Keratinocyte (primary cell): ENCODE measurements at regions not wholly inside any gene's neighbourhood (a gene's known extent, or its start where the extent isn't known, plus 50 kb on each side); places are given as distances from the start of the nearest gene placed in this dataset.

Experiments
- DNase-seq: peaks from one replicate; pipeline ENCODE4 v3.0.0-alpha.2; 2011; ENCODE audit warnings: low read depth, missing footprints, low spot score
- FAIRE-seq: peaks from 2 replicates; lab custom pipeline; 2011; peaks lifted over from hg19 to GRCh38; lab: Jason Lieb, UNC
- H2AFZ ChIP-seq: 2 replicates; pipeline ENCODE4 v1.6.0; 2012; ENCODE audit warnings: low read length, control low read depth, inconsistent platforms; ENCODE audit not compliant: control insufficient read depth
- H3K27ac ChIP-seq: 2 replicates; pipeline ENCODE4 v1.5.1; 2011; ENCODE audit warnings: low read length; ENCODE audit not compliant: control insufficient read depth, insufficient read depth
- H3K27me3 ChIP-seq: 3 replicates; pipeline ENCODE4 v1.6.0; 2011; ENCODE audit warnings: low read length; ENCODE audit not compliant: control insufficient read depth, insufficient read depth; ENCODE audit errors: extremely low read depth
- H3K36me3 ChIP-seq, 2 experiments: 2 replicates in 1 of 2; 3 replicates in 1 of 2; pipeline ENCODE4 v1.5.1; 2011; ENCODE audit warnings: low read length in 2 of 2, mild to moderate bottlenecking in 1 of 2; ENCODE audit not compliant: control insufficient read depth in 2 of 2, insufficient read depth in 2 of 2; ENCODE audit errors: extremely low read depth in 1 of 2
- H3K4me1 ChIP-seq: 3 replicates; pipeline ENCODE4 v1.5.1; 2011; ENCODE audit warnings: low read length; ENCODE audit not compliant: control insufficient read depth, insufficient read depth; ENCODE audit errors: extremely low read depth
- H3K4me2 ChIP-seq: 3 replicates; pipeline ENCODE4 v1.6.0; 2011; ENCODE audit warnings: low read depth, low read length; ENCODE audit not compliant: control insufficient read depth, insufficient read depth; ENCODE audit errors: extremely low read depth
- H3K4me3 ChIP-seq, 3 experiments: fragments of 200-600 bp in 1 of 3; sonication (generic) in 1 of 3; 2 replicates in 2 of 3; 3 replicates in 1 of 3; pipeline ENCODE4 v1.5.1; 2011 to 2016; ENCODE audit warnings: low read length in 3 of 3, mild to moderate bottlenecking in 3 of 3, control low read depth in 2 of 3, inconsistent platforms in 1 of 3, low read depth in 1 of 3, mixed read lengths in 1 of 3, mixed run types in 1 of 3, moderate library complexity in 1 of 3; ENCODE audit not compliant: control insufficient read depth in 2 of 3, insufficient read depth in 2 of 3; ENCODE audit errors: extremely low read depth in 1 of 3
- H3K79me2 ChIP-seq: 2 replicates; pipeline ENCODE4 v1.6.0; 2012; ENCODE audit warnings: low read length; ENCODE audit not compliant: control insufficient read depth, insufficient read depth
- H3K9ac ChIP-seq: 3 replicates; pipeline ENCODE4 v1.6.0; 2011; ENCODE audit warnings: low read length; ENCODE audit not compliant: control insufficient read depth, insufficient read depth; ENCODE audit errors: extremely low read depth
- H3K9me1 ChIP-seq: 3 replicates; pipeline ENCODE4 v1.6.0; 2011; ENCODE audit warnings: low read length; ENCODE audit not compliant: control insufficient read depth, insufficient read depth; ENCODE audit errors: extremely low read depth
- H3K9me3 ChIP-seq: 2 replicates; pipeline ENCODE4 v1.5.1; 2012; ENCODE audit warnings: low read depth, low read length; ENCODE audit not compliant: control insufficient read depth
- H4K20me1 ChIP-seq: 3 replicates; pipeline ENCODE4 v1.6.0; 2011; ENCODE audit warnings: low read length; ENCODE audit not compliant: control insufficient read depth, insufficient read depth; ENCODE audit errors: extremely low read depth
- CTCF ChIP-seq, 3 experiments: IDR thresholded peaks in 1 of 3; conservative IDR thresholded peaks in 1 of 3; optimal IDR thresholded peaks in 1 of 3; 2 replicates in 2 of 3; 3 replicates in 1 of 3; pipeline versions ENCODE3 to v1.5.1; 2011; ENCODE audit warnings: low read length in 3 of 3, mild to moderate bottlenecking in 3 of 3, moderate library complexity in 2 of 3, control low read depth in 1 of 3, inconsistent platforms in 1 of 3; ENCODE audit not compliant: insufficient read depth in 2 of 3; ENCODE audit errors: extremely low read depth in 1 of 3
- EZH2 ChIP-seq: IDR thresholded peaks from one replicate; pipeline ENCODE4 v1.6.1; 2012; ENCODE audit warnings: inconsistent platforms, mild to moderate bottlenecking, low read length, moderate library complexity
- dilution Hi-C: fragments of 300-500 bp; cut with MboI; formaldehyde crosslinking; loops from one replicate; pipeline ENCODE4 v1.7.0; 2020; ENCODE audit warnings: low sequenced_read_pairs; ENCODE audit not compliant: extremely low pct_ligation_motif_present

GRCh38 chr16:88319116-88319965 is 63.4 kb upstream of the ZNF469 start:
- dilution Hi-C loops = no loop called here
- Histone ChIP-seq H2AFZ (no peak overlapping the region), H3K36me3 (no peaks in the 10 kb centered on the region), H3K9ac (no peak overlapping the region), H4K20me1 (no peaks in the 10 kb centered on the region), H3K27ac (no peak overlapping the region), H3K4me2 (no peak overlapping the region), H3K79me2 (no peaks in the 10 kb centered on the region), H3K9me1 (no peaks in the 10 kb centered on the region), H3K9me3 (no peaks in the 10 kb centered on the region), H3K4me1 (peaks cover 14% of the 10 kb centered on the region), H3K4me3 (no peak overlapping the region), H3K27me3 (peaks cover 3% of the 10 kb centered on the region)
- DNase-seq (no peak), FAIRE-seq (no peak)
- TF ChIP-seq CTCF (optimal IDR thresholded peaks at IDR 0.05 in 1 of 3, IDR thresholded peaks at IDR 0.05 in 1 of 3, conservative IDR thresholded peaks at IDR 0.05 in 1 of 3; ENCODE audit: extremely low read depth in 1 of 3, insufficient read depth in 2 of 3, low read length in 3 of 3) (no peak), EZH2 (no peak)

- dilution Hi-C loops = no loop called here
- FAIRE-seq (no peak), DNase-seq (no peak)
- no peaks in the 10 kb centered on the region for H3K9me3 ChIP-seq
- no peak overlapping the region for H2AFZ ChIP-seq
- no peaks in the 10 kb centered on the region for H3K36me3 ChIP-seq
- no peak overlapping the region for H3K4me3 ChIP-seq
- H3K27me3 ChIP-seq = peaks cover 3% of the 10 kb centered on the region
- H4K20me1 ChIP-seq = no peaks in the 10 kb centered on the region
- H3K9ac ChIP-seq = no peak overlapping the region
- TF ChIP-seq CTCF (optimal IDR thresholded peaks at IDR 0.05 in 1 of 3, IDR thresholded peaks at IDR 0.05 in 1 of 3, conservative IDR thresholded peaks at IDR 0.05 in 1 of 3; ENCODE audit: extremely low read depth in 1 of 3, insufficient read depth in 2 of 3, low read length in 3 of 3) = no peak
- TF ChIP-seq EZH2 = no peak
- peaks cover 3% of the 10 kb centered on the region for H3K4me1 ChIP-seq
- H3K9me1 ChIP-seq = no peaks in the 10 kb centered on the region
- no peak overlapping the region for H3K4me2 ChIP-seq
- no peak overlapping the region for H3K27ac ChIP-seq
- H3K79me2 ChIP-seq = no peaks in the 10 kb centered on the region
Measured at GRCh38 chr16:88320947-88321634, 61.7 kb upstream of the ZNF469 start.
